Endothelial cell of umbilical vein (primary cell): ENCODE measurements at regions not wholly inside any gene's neighbourhood (a gene's known extent, or its start where the extent isn't known, plus 50 kb on each side); places are given as distances from the start of the nearest gene placed in this dataset.
"Not testable (repeated sequence)": the region's sequence is repeated elsewhere in the genome, so short reads cannot be mapped to it uniquely, and the experiment has no call there.

ENCODE experiments used
- EZH2 ChIP-seq: IDR thresholded peaks from 2 replicates; pipeline ENCODE4 v1.6.1; 2012; ENCODE audit warnings: borderline replicate concordance, low read depth, mild to moderate bottlenecking, moderate library complexity, low read length, inconsistent platforms; ENCODE audit not compliant: severe bottlenecking
- POLR2A ChIP-seq: IDR thresholded peaks from 2 replicates; pipeline ENCODE4 v1.6.1; 2012; ENCODE audit warnings: low read depth, mild to moderate bottlenecking, control low read depth, low read length
- TF ChIP-seq, protein P1 (sequence below), 2 donors: IDR thresholded peaks; 1 replicate in 1 of 2; 2 replicates in 1 of 2; pipeline ENCODE4 v1.5.1; 2011; ENCODE audit warnings: low read length in 2 of 2, mild to moderate bottlenecking in 2 of 2, moderate library complexity in 2 of 2, control low read depth in 1 of 2, inconsistent platforms in 1 of 2, low read depth in 1 of 2; ENCODE audit not compliant: insufficient read depth in 1 of 2; ENCODE audit errors: extremely low read depth in 1 of 2
- TF ChIP-seq, protein P2 (sequence below): IDR thresholded peaks from 2 replicates; pipeline ENCODE4 v1.6.1; 2011; ENCODE audit not compliant: insufficient read depth, insufficient read length

DNA sequence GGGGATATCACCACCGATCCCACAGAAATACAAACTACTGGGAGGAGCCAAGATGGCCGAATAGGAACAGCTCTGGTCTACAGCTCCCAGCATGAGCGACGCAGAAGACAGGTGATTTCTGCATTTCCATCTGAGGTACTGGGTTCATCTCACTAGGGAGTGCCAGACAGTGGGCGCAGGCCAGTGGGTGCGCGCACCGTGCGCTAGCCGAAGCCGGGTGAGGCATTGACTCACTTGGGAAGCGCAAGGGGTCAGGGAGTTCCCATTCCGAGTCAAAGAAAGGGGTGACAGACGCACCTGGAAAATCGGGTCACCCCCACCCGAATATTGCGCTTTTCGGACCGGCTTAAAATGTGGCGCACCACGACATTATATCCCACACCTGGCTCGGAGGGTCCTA, 261.2 kb downstream of the RMST start:
- TF ChIP-seq, protein P1, sequence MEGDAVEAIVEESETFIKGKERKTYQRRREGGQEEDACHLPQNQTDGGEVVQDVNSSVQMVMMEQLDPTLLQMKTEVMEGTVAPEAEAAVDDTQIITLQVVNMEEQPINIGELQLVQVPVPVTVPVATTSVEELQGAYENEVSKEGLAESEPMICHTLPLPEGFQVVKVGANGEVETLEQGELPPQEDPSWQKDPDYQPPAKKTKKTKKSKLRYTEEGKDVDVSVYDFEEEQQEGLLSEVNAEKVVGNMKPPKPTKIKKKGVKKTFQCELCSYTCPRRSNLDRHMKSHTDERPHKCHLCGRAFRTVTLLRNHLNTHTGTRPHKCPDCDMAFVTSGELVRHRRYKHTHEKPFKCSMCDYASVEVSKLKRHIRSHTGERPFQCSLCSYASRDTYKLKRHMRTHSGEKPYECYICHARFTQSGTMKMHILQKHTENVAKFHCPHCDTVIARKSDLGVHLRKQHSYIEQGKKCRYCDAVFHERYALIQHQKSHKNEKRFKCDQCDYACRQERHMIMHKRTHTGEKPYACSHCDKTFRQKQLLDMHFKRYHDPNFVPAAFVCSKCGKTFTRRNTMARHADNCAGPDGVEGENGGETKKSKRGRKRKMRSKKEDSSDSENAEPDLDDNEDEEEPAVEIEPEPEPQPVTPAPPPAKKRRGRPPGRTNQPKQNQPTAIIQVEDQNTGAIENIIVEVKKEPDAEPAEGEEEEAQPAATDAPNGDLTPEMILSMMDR (IDR thresholded peaks at IDR 0.05; ENCODE audit: extremely low read depth in 1 of 2, insufficient read depth in 1 of 2, low read depth in 1 of 2, low read length in 2 of 2) = not testable (repeated sequence)
- TF ChIP-seq, protein P2, sequence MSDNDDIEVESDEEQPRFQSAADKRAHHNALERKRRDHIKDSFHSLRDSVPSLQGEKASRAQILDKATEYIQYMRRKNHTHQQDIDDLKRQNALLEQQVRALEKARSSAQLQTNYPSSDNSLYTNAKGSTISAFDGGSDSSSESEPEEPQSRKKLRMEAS = not testable (repeated sequence)
- TF ChIP-seq POLR2A, EZH2: not testable (repeated sequence)
